ENCODE measurements at regions not wholly inside any gene's neighbourhood (a gene's known extent, or its start where the extent isn't known, plus 50 kb on each side); places are given as distances from the start of the nearest gene placed in this dataset.

DNA sequence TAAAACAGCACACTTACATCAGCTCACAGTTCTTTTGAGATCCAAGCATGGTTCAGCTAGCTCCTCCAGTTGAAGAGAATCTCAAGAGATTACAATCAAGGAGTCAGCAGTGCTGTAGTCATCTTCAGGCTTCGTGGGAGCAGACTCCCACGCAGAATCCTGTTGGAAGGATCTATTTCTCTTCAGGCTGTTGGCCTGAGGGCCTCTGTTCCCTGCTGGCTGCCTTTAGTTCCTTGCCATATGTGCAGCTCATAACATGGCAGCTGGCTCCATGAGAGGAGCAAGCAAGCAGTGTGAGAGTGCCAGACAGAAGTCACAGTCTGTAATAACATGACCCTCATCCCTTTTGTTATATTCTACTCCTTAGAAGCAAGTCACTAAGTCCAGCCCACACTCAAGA is 168.6 kb downstream of the COX18 start:
- peak; percentile 38 for DNase-seq

DNA sequence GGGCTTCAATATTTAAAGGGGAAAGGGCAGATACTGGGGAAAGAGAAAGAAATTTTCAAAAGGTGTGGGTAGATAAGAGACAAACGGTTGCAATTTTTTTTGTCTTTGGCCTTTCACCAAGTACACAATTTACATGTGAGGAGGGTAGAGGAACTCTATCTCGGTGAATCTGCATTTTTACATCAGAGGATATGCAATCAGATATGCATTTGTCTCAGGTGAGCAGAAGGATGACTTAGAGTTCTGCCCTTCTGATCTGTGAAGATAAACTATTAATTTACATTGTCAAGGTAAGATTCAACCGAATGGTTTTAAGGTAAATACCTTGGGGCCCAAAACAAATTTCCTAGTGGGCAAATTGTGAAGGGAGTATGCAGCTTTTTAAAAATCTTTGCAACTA is 169.9 kb downstream of the COX18 start:
- TF ChIP-seq, protein P1, sequence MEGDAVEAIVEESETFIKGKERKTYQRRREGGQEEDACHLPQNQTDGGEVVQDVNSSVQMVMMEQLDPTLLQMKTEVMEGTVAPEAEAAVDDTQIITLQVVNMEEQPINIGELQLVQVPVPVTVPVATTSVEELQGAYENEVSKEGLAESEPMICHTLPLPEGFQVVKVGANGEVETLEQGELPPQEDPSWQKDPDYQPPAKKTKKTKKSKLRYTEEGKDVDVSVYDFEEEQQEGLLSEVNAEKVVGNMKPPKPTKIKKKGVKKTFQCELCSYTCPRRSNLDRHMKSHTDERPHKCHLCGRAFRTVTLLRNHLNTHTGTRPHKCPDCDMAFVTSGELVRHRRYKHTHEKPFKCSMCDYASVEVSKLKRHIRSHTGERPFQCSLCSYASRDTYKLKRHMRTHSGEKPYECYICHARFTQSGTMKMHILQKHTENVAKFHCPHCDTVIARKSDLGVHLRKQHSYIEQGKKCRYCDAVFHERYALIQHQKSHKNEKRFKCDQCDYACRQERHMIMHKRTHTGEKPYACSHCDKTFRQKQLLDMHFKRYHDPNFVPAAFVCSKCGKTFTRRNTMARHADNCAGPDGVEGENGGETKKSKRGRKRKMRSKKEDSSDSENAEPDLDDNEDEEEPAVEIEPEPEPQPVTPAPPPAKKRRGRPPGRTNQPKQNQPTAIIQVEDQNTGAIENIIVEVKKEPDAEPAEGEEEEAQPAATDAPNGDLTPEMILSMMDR (IDR thresholded peaks at IDR 0.05) = no peak
- Mint-ChIP-seq H3K4me1 (ENCODE audit: low read depth) (peaks cover 59% of the 10 kb centered on the region), H3K27ac (no peak overlapping the region), H3K36me3 (ENCODE audit: low read depth) (peaks cover 4% of the 10 kb centered on the region; the same call in 1 of the 2 replicates), H3K27me3 (ENCODE audit: insufficient read depth) (peaks cover 3% of the 10 kb centered on the region), H3K9me3 (no peaks in the 10 kb centered on the region), H3K4me3 (no peak overlapping the region)
- DNase-seq = no peak

More for the DNA sequence above, 168.6 kb downstream of the COX18 start:
- peaks cover 47% of the 10 kb centered on the region for H3K4me1 Mint-ChIP-seq (ENCODE audit: low read depth)
- H3K9me3 Mint-ChIP-seq = no peaks in the 10 kb centered on the region
- H3K36me3 Mint-ChIP-seq (ENCODE audit: low read depth) = peaks cover 4% of the 10 kb centered on the region; the same call in 1 of the 2 replicates
- TF ChIP-seq, protein P1 (IDR thresholded peaks at IDR 0.05) = no peak
- H3K27ac Mint-ChIP-seq = peak overlapping the region; percentile 51; the same call in 1 of the 2 replicates
- no peak overlapping the region for H3K4me3 Mint-ChIP-seq
- H3K27me3 Mint-ChIP-seq (ENCODE audit: insufficient read depth) = peaks cover 3% of the 10 kb centered on the region

DNA sequence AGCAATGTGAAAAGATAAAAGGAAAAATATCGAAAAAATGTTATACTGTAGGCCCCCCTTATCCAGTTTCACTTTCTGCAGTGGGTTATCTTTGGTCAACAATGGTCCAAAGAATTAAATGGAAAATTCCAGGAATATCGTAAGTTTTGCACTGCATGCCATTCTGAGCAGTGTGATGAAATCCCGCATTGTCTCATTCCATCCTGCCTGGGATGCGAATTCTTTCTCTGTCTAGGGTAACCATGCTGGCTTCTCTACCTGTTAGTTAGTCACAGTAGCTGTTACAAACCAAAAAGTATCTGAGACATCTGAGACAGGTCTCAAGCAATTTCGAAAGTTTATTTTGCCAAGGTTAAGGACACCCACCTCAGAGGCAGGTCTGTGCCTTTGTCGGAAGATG is 170.3 kb downstream of the COX18 start:
- H3K27me3 Mint-ChIP-seq (ENCODE audit: insufficient read depth) = peaks cover 3% of the 10 kb centered on the region
- no peak overlapping the region for H3K4me3 Mint-ChIP-seq
- TF ChIP-seq, protein P1 (IDR thresholded peaks at IDR 0.05) = no peak
- no peak for DNase-seq
- no peak overlapping the region for H3K27ac Mint-ChIP-seq
- peaks cover 4% of the 10 kb centered on the region; the same call in 1 of the 2 replicates for H3K36me3 Mint-ChIP-seq (ENCODE audit: low read depth)
- peaks cover 60% of the 10 kb centered on the region for H3K4me1 Mint-ChIP-seq (ENCODE audit: low read depth)
- no peaks in the 10 kb centered on the region for H3K9me3 Mint-ChIP-seq

DNA sequence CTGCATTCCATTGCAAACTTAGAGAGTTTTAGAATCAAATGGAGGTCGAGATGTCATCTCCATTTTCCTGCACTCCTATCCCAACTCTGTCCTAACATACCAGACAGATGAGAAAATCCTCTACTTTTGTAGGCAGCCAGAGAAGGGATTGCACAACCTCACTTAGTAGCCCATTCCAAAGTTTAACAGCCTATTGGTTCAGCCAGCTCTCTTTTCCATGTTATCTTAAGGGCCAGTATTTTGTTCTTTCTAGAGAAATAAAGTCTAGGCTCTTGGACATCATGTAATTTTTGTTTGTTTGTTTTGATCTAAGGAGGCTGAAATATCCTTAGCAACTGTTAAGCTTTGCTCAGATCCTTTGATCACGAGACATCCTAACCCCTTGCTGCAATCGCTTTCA is 173.0 kb downstream of the COX18 start:
- Mint-ChIP-seq H3K4me1 (ENCODE audit: low read depth) (peaks cover 71% of the 10 kb centered on the region), H3K27me3 (ENCODE audit: insufficient read depth) (peaks cover 3% of the 10 kb centered on the region), H3K4me3 (no peak overlapping the region; the same call in 1 of the 2 replicates), H3K9me3 (no peaks in the 10 kb centered on the region), H3K27ac (peak overlapping the region; percentile 67), H3K36me3 (ENCODE audit: low read depth) (peaks cover 4% of the 10 kb centered on the region; the same call in 1 of the 2 replicates)
- TF ChIP-seq, protein P1 (IDR thresholded peaks at IDR 0.05) = no peak
- peak; percentile 92 for DNase-seq

DNA sequence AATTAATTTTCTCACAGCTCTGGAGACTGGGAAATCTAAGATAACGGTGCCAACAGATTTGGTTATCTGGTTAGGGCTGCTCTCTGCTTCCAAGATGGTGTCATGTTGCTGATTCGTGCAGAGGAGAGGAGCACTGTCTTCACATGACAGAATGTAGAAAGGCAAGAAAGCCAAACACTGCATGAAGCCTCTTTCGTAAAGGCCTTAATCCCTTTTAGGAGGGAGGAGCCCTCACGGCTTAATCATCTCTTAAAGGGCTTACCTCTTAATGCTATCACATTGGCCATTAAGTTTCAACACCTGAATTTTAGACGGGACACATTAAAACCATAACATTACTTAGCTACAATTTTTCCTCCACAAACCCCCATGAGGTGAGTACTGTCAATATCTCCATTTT is 174.1 kb downstream of the COX18 start:
- no peak overlapping the region for H3K4me3 Mint-ChIP-seq
- no peaks in the 10 kb centered on the region for H3K9me3 Mint-ChIP-seq
- peaks cover 3% of the 10 kb centered on the region for H3K27me3 Mint-ChIP-seq (ENCODE audit: insufficient read depth)
- peaks cover 62% of the 10 kb centered on the region for H3K4me1 Mint-ChIP-seq (ENCODE audit: low read depth)
- peaks cover 4% of the 10 kb centered on the region; the same call in 1 of the 2 replicates for H3K36me3 Mint-ChIP-seq (ENCODE audit: low read depth)
- TF ChIP-seq, protein P1 (IDR thresholded peaks at IDR 0.05) = no peak
- no peak for DNase-seq
- H3K27ac Mint-ChIP-seq = no peak overlapping the region

Data from HFFc6 (cell line).